ENCODE measurements at regions not wholly inside any gene's neighbourhood (a gene's known extent, or its start where the extent isn't known, plus 50 kb on each side); places are given as distances from the start of the nearest gene placed in this dataset.

DNA sequence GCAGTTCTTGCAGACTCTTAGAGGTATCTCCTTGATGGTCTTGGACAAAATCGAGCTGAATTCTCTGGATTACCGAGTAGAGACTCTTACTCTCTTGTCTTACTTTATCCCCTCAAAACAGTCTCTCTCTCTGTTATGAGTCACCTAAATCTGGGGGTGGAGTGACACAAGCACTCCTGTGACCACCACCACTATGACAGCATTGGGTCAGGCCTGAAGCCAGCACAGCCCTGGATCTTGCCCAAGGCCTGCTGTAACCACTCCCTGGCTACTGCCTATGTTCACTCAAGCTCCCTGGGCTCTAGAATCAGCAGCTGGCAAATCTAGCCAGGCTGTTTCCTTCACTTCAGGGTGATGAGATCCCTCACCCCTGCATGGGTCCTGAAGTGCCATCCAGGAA lies 662.5 kb downstream of the LUZP2 start:
- DNase-seq: no peak
- no peak for TF ChIP-seq POLR2A (IDR thresholded peaks at IDR 0.05; ENCODE audit: low read length)

GRCh38 chr11:25163421-25163820 lies 666.6 kb downstream of the LUZP2 start:
- TF ChIP-seq POLR2A (IDR thresholded peaks at IDR 0.05; ENCODE audit: low read length) (no peak), GATA1 (IDR thresholded peaks at IDR 0.05; ENCODE audit: low read depth, low read length) (no peak)
- no peak for DNase-seq

GRCh38 chr11:25180187-25180586 lies 683.3 kb downstream of the LUZP2 start:
- no peak for DNase-seq
- TF ChIP-seq POLR2A (IDR thresholded peaks at IDR 0.05; ENCODE audit: low read length): no peak
- TF ChIP-seq GATA1 (IDR thresholded peaks at IDR 0.05; ENCODE audit: low read depth, low read length): no peak

DNA sequence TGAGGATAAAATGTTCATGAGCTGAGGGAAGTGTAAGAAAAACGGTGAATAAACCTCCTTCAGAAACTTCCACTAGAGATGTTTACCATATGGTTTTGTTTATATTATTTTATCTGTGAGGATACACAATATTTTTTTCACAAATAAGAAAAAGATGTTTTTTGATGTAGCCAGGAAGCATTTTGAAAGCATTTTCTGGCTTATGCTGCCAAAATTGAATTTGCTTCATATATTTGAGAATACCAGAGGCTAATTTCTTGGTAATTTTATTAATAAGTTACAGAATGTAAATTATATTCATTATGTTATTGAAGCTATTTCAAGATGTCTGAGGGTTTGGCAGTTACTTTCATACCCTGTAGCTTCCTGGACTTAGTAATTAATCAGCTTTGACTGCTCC lies 686.6 kb downstream of the LUZP2 start:
- TF ChIP-seq GATA1 (IDR thresholded peaks at IDR 0.05; ENCODE audit: low read depth, low read length): no peak
- TF ChIP-seq POLR2A (IDR thresholded peaks at IDR 0.05; ENCODE audit: low read length): no peak
- DNase-seq: no peak

- no peak for TF ChIP-seq POLR2A (IDR thresholded peaks at IDR 0.05; ENCODE audit: low read length)
- no peak for TF ChIP-seq GATA1 (IDR thresholded peaks at IDR 0.05; ENCODE audit: low read depth, low read length)
- no peak for DNase-seq
These were observed 700.7 kb downstream of the LUZP2 start for GRCh38 chr11:25197515-25197914.

- no peak for DNase-seq
- TF ChIP-seq GATA1 (IDR thresholded peaks at IDR 0.05; ENCODE audit: low read depth, low read length): no peak
- TF ChIP-seq POLR2A (IDR thresholded peaks at IDR 0.05; ENCODE audit: low read length): no peak
These were observed 701.9 kb downstream of the LUZP2 start for GRCh38 chr11:25198704-25199103.

- TF ChIP-seq GATA1 (IDR thresholded peaks at IDR 0.05; ENCODE audit: low read depth, low read length) (no peak), POLR2A (IDR thresholded peaks at IDR 0.05; ENCODE audit: low read length) (no peak)
- no peak for DNase-seq
These were observed 704.1 kb downstream of the LUZP2 start for GRCh38 chr11:25200925-25201324.

DNA sequence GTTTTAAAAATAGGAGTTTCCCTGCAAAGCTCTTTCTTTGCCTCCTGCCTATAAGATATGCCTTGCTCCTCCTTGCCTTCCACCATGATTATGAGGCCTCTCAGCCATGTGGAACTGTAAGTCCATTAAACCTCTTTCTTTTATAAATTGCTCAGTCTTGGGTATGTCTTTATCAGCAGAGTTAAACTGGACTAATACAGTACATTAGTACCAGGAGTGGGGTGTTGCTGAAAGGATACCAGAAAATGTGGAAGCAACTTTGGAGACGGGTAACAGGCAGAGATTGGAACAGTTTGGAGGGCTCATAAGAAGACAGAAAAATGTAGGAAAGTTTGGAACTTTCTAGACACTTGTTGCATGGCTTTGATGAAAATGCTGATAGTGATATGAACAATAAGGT lies 709.9 kb downstream of the LUZP2 start:
- DNase-seq: no peak
- no peak for TF ChIP-seq GATA1 (IDR thresholded peaks at IDR 0.05; ENCODE audit: low read depth, low read length)
- TF ChIP-seq POLR2A (IDR thresholded peaks at IDR 0.05; ENCODE audit: low read length): no peak

DNA sequence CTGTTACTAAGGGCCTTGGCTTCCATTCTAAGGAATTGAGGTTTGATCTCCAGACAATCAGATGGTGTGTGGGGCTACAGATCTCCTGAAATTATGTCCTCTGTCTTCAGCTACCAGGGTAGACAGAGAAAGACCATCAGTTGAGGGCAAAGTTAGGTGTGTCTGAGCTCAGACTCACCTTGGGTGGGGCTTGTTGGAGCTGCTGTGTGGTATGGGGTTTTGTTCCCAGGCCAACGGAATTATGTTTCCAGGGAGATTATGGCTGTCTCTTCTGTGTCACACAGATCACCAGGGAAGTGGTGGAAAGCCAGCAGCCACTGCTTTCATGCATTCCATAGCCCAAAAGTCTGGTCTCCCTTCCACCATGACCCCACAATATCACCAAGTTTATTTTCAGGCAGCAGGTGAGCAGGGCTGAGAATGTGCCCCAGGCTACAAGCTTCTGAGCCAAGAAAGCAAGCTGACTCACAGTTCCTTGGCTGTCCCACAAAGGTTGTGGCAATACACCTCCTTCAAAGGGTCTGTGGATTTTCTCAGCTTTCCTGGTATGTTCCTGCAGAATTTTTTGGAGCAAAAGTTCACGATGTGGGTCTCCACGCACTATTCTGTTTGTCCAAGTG lies 714.9 kb downstream of the LUZP2 start:
- TF ChIP-seq GATA1 (IDR thresholded peaks at IDR 0.05; ENCODE audit: low read depth, low read length) (no peak), POLR2A (IDR thresholded peaks at IDR 0.05; ENCODE audit: low read length) (no peak)

GRCh38 chr11:25214535-25215176 lies 717.8 kb downstream of the LUZP2 start:
- no peak for DNase-seq
- no peak for TF ChIP-seq POLR2A (IDR thresholded peaks at IDR 0.05; ENCODE audit: low read length)

More for the DNA sequence above, 714.9 kb downstream of the LUZP2 start:
- no peak for DNase-seq

- DNase-seq: no peak
- no peak for TF ChIP-seq POLR2A (IDR thresholded peaks at IDR 0.05; ENCODE audit: low read length)
- no peak for TF ChIP-seq GATA1 (IDR thresholded peaks at IDR 0.05; ENCODE audit: low read depth, low read length)
These were observed 721.2 kb downstream of the LUZP2 start for GRCh38 chr11:25218036-25218435.

DNA sequence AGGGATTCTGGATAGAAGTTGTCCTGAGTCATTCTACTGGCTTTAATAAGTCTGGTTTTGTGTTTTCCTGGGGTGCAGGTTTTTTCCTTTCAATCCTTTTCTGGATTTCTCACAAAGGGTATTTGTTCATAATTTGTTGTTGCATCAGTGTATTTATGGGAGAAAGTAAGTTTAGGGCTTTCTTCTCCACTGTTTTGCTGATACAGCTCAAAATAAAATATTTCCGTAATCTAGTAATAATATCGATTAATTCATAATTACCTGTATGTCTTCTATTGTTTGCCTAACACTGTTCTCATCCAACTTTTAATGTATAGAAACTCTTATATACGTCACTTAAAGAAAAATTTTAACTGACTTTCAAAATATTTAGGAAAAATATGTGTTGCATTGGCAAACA lies 728.2 kb downstream of the LUZP2 start:
- DNase-seq: no peak
- no peak for TF ChIP-seq GATA1 (IDR thresholded peaks at IDR 0.05; ENCODE audit: low read depth, low read length)
- TF ChIP-seq POLR2A (IDR thresholded peaks at IDR 0.05; ENCODE audit: low read length): no peak

DNA sequence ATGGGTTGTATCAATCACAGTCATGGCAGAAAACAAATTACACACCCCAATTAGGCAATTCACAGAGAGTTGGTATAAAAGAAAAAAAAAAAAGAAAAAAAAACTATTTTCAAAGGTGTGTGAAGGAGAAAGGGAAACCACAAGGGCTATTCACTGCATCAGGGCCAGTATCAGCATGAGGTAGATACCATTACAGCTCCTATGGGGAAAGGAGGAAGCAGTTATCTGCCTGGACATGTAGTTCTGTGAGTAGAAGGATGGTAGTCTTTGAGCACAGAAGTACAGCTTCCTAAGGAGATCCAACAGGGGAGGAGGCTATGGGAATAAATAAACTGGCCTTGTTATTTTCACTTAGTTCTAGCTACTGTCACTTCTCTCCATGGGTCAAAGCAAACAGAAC lies 746.1 kb downstream of the LUZP2 start:
- no peak for DNase-seq
- no peak for TF ChIP-seq POLR2A (IDR thresholded peaks at IDR 0.05; ENCODE audit: low read length)
- TF ChIP-seq GATA1 (IDR thresholded peaks at IDR 0.05; ENCODE audit: low read depth, low read length): no peak

- no peak for DNase-seq
- no peak for TF ChIP-seq POLR2A (IDR thresholded peaks at IDR 0.05; ENCODE audit: low read length)
- no peak for TF ChIP-seq GATA1 (IDR thresholded peaks at IDR 0.05; ENCODE audit: low read depth, low read length)
These were observed 747.3 kb downstream of the LUZP2 start for GRCh38 chr11:25244126-25244525.

- no peak for DNase-seq
- TF ChIP-seq POLR2A (IDR thresholded peaks at IDR 0.05; ENCODE audit: low read length) (no peak), GATA1 (IDR thresholded peaks at IDR 0.05; ENCODE audit: low read depth, low read length) (no peak)
These were observed 750.5 kb downstream of the LUZP2 start for GRCh38 chr11:25247336-25247735.

Measured in erythroblast (primary cell).